Stimulated activated effector memory CD8-positive, alpha-beta T cell treated with anti-CD3 and anti-CD28 coated beads, Interleukin-12 subunit alpha, Interleukin-12 subunit beta, amount 100 ng/mL, for 72 hours (primary cell): ENCODE measurements at regions not wholly inside any gene's neighbourhood (a gene's known extent, or its start where the extent isn't known, plus 50 kb on each side); places are given as distances from the start of the nearest gene placed in this dataset.

ENCODE experiments used
- ATAC-seq: fragments of 150-1000 bp; cut with Tn5 transposase; 2 replicates; pipeline ENCODE4 v1.10.0; 2021
- DNase-seq, 2 donors: peaks; one replicate each; pipeline ENCODE4 v3.0.0; 2021 to 2022; ENCODE audit warnings: low spot score in 2 of 2
- H3K27ac Mint-ChIP-seq: one replicate; pipeline ENCODE4 v1.8.0; 2022; ENCODE audit warnings: mild to moderate bottlenecking, mixed read lengths
- H3K36me3 Mint-ChIP-seq: one replicate; pipeline ENCODE4 v1.8.0; 2022; ENCODE audit warnings: mild to moderate bottlenecking, mixed read lengths
- H3K4me1 Mint-ChIP-seq: one replicate; pipeline ENCODE4 v1.8.0; 2022; ENCODE audit warnings: mixed read lengths
- H3K4me3 Mint-ChIP-seq: one replicate; pipeline ENCODE4 v1.8.0; 2022; ENCODE audit warnings: mild to moderate bottlenecking, mixed read lengths
- H3K9me3 Mint-ChIP-seq: one replicate; pipeline ENCODE4 v1.8.0; 2022; ENCODE audit warnings: mixed read lengths

- H3K4me3 Mint-ChIP-seq: no peak overlapping the region
- no peaks in the 10 kb centered on the region for H3K4me1 Mint-ChIP-seq
- ATAC-seq: no peak
- peaks cover 5% of the 10 kb centered on the region for H3K9me3 Mint-ChIP-seq
- no peak overlapping the region for H3K27ac Mint-ChIP-seq
- no peak for DNase-seq
- H3K36me3 Mint-ChIP-seq: no peaks in the 10 kb centered on the region
Observed at GRCh38 chr4:127414951-127415606, 217.7 kb upstream of the INTU start.

DNA sequence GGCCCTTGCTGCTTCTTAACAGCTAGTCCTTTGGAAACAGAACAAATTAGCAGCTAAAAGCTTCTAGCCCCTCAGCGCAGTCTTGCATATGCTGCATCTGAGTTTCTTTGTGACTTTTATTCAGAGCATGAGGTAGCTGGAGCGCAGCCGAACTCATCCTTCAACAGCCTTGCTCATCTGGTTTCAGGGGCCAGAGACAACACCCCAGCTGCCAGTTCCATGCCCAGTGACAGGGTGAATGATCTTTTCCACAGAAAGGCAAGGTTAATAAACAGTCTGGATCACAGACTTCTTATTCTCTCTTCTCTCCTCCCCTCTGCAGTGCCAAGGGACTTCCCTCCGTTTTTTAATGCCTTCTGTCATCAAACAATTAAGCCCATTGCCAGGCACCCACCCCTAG lies 216.6 kb upstream of the INTU start:
- no peak for ATAC-seq
- Mint-ChIP-seq H3K4me1 (no peaks in the 10 kb centered on the region), H3K36me3 (no peaks in the 10 kb centered on the region), H3K9me3 (peaks cover 11% of the 10 kb centered on the region), H3K4me3 (no peak overlapping the region), H3K27ac (no peak overlapping the region)
- DNase-seq: no peak

GRCh38 chr4:127417885-127418535 lies 214.7 kb upstream of the INTU start:
- Mint-ChIP-seq H3K36me3 (no peaks in the 10 kb centered on the region), H3K9me3 (peaks cover 12% of the 10 kb centered on the region), H3K4me1 (no peaks in the 10 kb centered on the region), H3K4me3 (no peak overlapping the region), H3K27ac (no peak overlapping the region)
- DNase-seq: no peak
- no peak for ATAC-seq

DNA sequence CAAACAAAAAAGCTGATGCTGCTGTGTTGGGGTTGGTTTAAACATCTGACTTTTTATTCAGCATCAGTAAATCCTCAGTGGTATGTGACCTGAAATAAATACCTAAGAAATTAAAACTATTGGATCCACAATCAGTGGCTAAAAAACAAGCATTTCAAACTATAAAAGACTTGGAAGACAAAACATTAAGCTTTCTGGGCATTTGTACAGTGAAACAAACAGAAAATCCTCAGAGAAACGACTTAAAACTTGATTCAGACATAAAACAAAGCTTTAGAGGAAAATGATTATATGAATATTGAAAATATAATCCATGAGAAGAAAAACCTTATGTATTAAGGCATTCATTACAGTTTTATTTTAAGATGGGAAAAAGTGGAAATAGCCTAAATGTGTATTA lies 213.3 kb upstream of the INTU start:
- DNase-seq (no peak), ATAC-seq (no peak)
- peaks cover 16% of the 10 kb centered on the region for H3K9me3 Mint-ChIP-seq
- no peaks in the 10 kb centered on the region for H3K4me1 Mint-ChIP-seq
- H3K4me3 Mint-ChIP-seq: no peak overlapping the region
- no peaks in the 10 kb centered on the region for H3K36me3 Mint-ChIP-seq
- no peak overlapping the region for H3K27ac Mint-ChIP-seq

DNA sequence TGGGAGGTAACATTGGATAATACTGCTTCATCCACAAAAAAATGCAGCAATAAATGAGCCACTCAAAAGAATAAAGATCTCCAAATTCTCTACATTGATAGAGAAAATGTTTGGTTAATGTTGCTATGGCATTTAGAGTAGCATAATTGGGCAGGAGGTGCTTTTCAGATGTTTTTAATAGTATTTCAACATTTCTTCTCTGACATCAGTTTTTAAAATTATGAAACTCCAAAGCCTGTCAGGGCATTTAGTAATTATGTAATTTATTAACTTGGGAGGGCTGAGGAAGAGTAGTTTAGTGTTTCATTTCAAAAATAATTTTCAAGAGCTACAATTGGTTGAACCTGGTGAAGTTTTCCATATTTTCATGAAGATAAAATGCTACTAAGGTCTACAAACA lies 211.3 kb upstream of the INTU start:
- no peak overlapping the region for H3K27ac Mint-ChIP-seq
- H3K4me1 Mint-ChIP-seq: no peaks in the 10 kb centered on the region
- peaks cover 20% of the 10 kb centered on the region for H3K9me3 Mint-ChIP-seq

DNA sequence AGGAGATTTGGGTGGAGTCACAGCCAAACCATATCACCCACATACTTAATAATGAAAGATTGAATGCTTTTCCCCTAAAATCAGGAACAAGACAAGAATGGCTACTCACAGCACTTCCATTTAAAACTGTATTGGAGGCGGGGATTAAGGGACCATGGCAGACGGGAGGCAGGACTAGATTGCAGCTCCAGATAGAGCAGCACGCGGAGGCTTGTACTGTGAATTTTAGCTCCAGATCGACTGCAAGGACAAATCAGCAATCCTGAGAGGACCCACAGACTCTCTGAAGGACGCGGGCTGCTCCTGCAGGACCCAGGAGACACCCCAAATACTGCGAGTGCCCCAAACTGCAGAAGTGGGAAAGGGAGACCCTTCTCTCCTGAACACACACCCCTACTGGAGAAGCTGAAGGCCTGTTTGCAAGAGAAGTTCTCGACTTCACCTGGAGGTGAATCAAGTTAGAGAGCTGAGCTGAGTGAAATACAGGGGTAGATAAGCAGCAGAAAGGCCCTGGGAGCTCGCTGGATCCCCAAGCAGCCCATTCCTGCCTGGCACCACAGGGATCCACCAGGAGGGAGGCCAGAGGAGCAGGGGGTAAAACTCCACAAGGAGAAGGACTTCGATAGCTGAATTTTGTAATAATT lies 207.4 kb upstream of the INTU start:
- no peak for ATAC-seq
- Mint-ChIP-seq H3K4me3 (no peak overlapping the region), H3K36me3 (no peaks in the 10 kb centered on the region), H3K4me1 (no peaks in the 10 kb centered on the region), H3K9me3 (peaks cover 25% of the 10 kb centered on the region), H3K27ac (no peak overlapping the region)
- no peak for DNase-seq

More for the DNA sequence above, 211.3 kb upstream of the INTU start:
- DNase-seq (no peak), ATAC-seq (no peak)
- no peak overlapping the region for H3K4me3 Mint-ChIP-seq
- no peaks in the 10 kb centered on the region for H3K36me3 Mint-ChIP-seq

- no peaks in the 10 kb centered on the region for H3K36me3 Mint-ChIP-seq
- H3K4me1 Mint-ChIP-seq: no peaks in the 10 kb centered on the region
- no peak overlapping the region for H3K27ac Mint-ChIP-seq
- ATAC-seq: no peak
- no peak for DNase-seq
- H3K9me3 Mint-ChIP-seq: peaks cover 20% of the 10 kb centered on the region
- no peak overlapping the region for H3K4me3 Mint-ChIP-seq
Observed at GRCh38 chr4:127425851-127426250, 206.9 kb upstream of the INTU start.

DNA sequence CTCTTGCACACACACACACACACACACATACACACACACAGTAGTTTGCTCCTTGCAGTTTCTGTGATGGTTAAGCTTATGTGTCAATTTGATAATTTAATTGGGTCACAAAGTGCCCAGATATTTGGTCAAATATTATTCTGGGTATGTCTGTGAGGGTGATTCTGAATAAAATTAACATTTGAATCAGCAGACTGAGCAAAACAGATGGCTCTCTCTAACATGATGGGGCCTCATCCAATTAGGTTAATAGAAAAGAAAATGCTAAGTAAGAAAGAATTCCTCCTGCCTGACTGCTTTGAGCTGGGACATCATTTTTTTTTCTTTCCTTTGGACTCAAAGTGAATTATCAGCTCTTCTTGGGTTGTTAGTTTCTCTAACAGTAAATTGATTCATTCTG lies 191.2 kb upstream of the INTU start:
- Mint-ChIP-seq H3K9me3 (peaks cover 26% of the 10 kb centered on the region), H3K36me3 (no peaks in the 10 kb centered on the region), H3K4me1 (no peaks in the 10 kb centered on the region), H3K4me3 (no peak overlapping the region), H3K27ac (no peak overlapping the region)
- no peak for DNase-seq
- no peak for ATAC-seq

DNA sequence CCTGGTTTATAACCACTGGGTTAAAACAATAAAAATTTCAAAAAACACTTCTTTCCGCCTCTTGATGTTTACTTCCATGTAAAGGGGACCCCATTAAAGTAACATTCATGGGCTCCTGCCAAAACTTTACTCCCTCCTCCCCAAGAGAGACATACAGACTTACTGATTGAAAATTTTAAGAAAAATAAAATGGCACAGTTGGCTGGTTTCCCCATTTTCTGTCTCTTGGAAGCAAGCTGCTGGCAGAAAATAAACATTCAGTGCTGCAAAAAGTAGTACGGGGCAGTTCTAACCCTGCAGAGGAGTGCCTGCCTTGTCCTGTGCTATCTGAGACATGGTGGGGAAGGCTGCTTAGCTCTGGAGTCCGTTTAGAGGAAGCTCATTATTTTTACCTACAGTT lies 187.3 kb upstream of the INTU start:
- Mint-ChIP-seq H3K4me3 (no peak overlapping the region), H3K36me3 (no peaks in the 10 kb centered on the region), H3K4me1 (no peaks in the 10 kb centered on the region), H3K9me3 (peaks cover 15% of the 10 kb centered on the region), H3K27ac (no peak overlapping the region)
- DNase-seq (no peak), ATAC-seq (no peak)

GRCh38 chr4:127446427-127446885 lies 186.3 kb upstream of the INTU start:
- DNase-seq (no peak), ATAC-seq (no peak)
- H3K4me1 Mint-ChIP-seq: no peaks in the 10 kb centered on the region
- H3K27ac Mint-ChIP-seq: no peak overlapping the region
- peaks cover 11% of the 10 kb centered on the region for H3K9me3 Mint-ChIP-seq
- no peaks in the 10 kb centered on the region for H3K36me3 Mint-ChIP-seq
- H3K4me3 Mint-ChIP-seq: no peak overlapping the region

- Mint-ChIP-seq H3K27ac (no peak overlapping the region), H3K4me3 (no peak overlapping the region), H3K36me3 (no peaks in the 10 kb centered on the region), H3K4me1 (no peaks in the 10 kb centered on the region), H3K9me3 (peaks cover 3% of the 10 kb centered on the region)
- DNase-seq (no peak), ATAC-seq (no peak)
Observed at GRCh38 chr4:127448986-127449385, 183.8 kb upstream of the INTU start.

- no peaks in the 10 kb centered on the region for H3K36me3 Mint-ChIP-seq
- H3K9me3 Mint-ChIP-seq: peaks cover 5% of the 10 kb centered on the region
- DNase-seq (no peak), ATAC-seq (no peak)
- H3K4me3 Mint-ChIP-seq: no peak overlapping the region
- no peak overlapping the region for H3K27ac Mint-ChIP-seq
- H3K4me1 Mint-ChIP-seq: no peaks in the 10 kb centered on the region
Observed at GRCh38 chr4:127449449-127449848, 183.3 kb upstream of the INTU start.

- no peak overlapping the region for H3K27ac Mint-ChIP-seq
- H3K36me3 Mint-ChIP-seq: no peaks in the 10 kb centered on the region
- peaks cover 6% of the 10 kb centered on the region for H3K9me3 Mint-ChIP-seq
- ATAC-seq (no peak), DNase-seq (no peak)
- no peaks in the 10 kb centered on the region for H3K4me1 Mint-ChIP-seq
- no peak overlapping the region for H3K4me3 Mint-ChIP-seq
Observed at GRCh38 chr4:127450276-127450675, 182.5 kb upstream of the INTU start.

DNA sequence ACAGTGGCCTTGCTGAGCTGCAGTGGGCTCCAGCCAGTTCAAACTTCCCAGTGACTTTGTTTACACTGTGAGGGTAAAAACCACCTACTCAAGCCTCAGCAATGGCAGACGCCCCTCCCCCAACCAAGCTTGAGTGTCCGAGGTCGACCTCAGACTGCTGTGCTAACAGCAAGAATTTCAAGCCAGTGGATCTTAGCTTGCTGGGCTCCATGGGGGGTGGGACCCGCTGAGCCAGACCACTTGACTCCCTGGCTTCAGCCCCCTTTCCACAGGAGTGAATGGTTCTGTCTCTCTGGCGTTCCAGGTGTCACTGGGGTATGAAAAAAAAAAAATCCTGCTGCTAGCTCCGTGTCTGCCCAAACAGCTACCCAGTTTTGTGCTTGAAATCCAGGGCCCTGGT lies 168.9 kb upstream of the INTU start:
- no peak overlapping the region for H3K4me3 Mint-ChIP-seq
- DNase-seq: no peak
- no peaks in the 10 kb centered on the region for H3K36me3 Mint-ChIP-seq
- peaks cover 13% of the 10 kb centered on the region for H3K9me3 Mint-ChIP-seq
- no peak overlapping the region for H3K27ac Mint-ChIP-seq
- H3K4me1 Mint-ChIP-seq: no peaks in the 10 kb centered on the region
- ATAC-seq: no peak

GRCh38 chr4:127469542-127469941 lies 163.2 kb upstream of the INTU start:
- H3K4me3 Mint-ChIP-seq: no peak overlapping the region
- H3K9me3 Mint-ChIP-seq: peaks cover 5% of the 10 kb centered on the region
- ATAC-seq (no peak), DNase-seq (no peak)
- H3K27ac Mint-ChIP-seq: no peak overlapping the region
- H3K36me3 Mint-ChIP-seq: no peaks in the 10 kb centered on the region
- H3K4me1 Mint-ChIP-seq: no peaks in the 10 kb centered on the region
